NB4 (cell line): ENCODE measurements at regions not wholly inside any gene's neighbourhood (a gene's known extent, or its start where the extent isn't known, plus 50 kb on each side); places are given as distances from the start of the nearest gene placed in this dataset.

Experiments
- MYC ChIP-seq: IDR thresholded peaks from 2 replicates; pipeline ENCODE4 v1.6.1; 2011; ENCODE audit warnings: low read depth, low read length
- POLR2A ChIP-seq: IDR thresholded peaks from 2 replicates; pipeline ENCODE4 v1.6.1; 2011; ENCODE audit warnings: mild to moderate bottlenecking; ENCODE audit not compliant: insufficient read length; ENCODE audit errors: extremely low read depth
- TF ChIP-seq, protein P1 (sequence below): IDR thresholded peaks from one replicate; pipeline ENCODE4 v1.5.1; 2012; ENCODE audit warnings: low read depth, low read length
- TF ChIP-seq, protein P2 (sequence below): IDR thresholded peaks from 2 replicates; pipeline ENCODE4 v1.6.1; 2011; ENCODE audit warnings: low read depth, low read length

- TF ChIP-seq, protein P1, sequence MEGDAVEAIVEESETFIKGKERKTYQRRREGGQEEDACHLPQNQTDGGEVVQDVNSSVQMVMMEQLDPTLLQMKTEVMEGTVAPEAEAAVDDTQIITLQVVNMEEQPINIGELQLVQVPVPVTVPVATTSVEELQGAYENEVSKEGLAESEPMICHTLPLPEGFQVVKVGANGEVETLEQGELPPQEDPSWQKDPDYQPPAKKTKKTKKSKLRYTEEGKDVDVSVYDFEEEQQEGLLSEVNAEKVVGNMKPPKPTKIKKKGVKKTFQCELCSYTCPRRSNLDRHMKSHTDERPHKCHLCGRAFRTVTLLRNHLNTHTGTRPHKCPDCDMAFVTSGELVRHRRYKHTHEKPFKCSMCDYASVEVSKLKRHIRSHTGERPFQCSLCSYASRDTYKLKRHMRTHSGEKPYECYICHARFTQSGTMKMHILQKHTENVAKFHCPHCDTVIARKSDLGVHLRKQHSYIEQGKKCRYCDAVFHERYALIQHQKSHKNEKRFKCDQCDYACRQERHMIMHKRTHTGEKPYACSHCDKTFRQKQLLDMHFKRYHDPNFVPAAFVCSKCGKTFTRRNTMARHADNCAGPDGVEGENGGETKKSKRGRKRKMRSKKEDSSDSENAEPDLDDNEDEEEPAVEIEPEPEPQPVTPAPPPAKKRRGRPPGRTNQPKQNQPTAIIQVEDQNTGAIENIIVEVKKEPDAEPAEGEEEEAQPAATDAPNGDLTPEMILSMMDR: no peak
- no peak for TF ChIP-seq POLR2A
- TF ChIP-seq, protein P2, sequence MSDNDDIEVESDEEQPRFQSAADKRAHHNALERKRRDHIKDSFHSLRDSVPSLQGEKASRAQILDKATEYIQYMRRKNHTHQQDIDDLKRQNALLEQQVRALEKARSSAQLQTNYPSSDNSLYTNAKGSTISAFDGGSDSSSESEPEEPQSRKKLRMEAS: no peak
- no peak for TF ChIP-seq MYC
These were observed 259.7 kb upstream of the TUT7 start for GRCh38 chr9:86613943-86614342.
